HL-60 (cell line): ENCODE measurements at regions not wholly inside any gene's neighbourhood (a gene's known extent, or its start where the extent isn't known, plus 50 kb on each side); places are given as distances from the start of the nearest gene placed in this dataset.

ENCODE experiments used
- GABPA ChIP-seq: IDR thresholded peaks from 2 replicates; pipeline ENCODE4 v1.6.1; 2012; ENCODE audit warnings: low read depth
- POLR2AphosphoS5 ChIP-seq: IDR thresholded peaks from 2 replicates; pipeline ENCODE4 v1.6.1; 2012; ENCODE audit warnings: low read depth
- SPI1 ChIP-seq: IDR thresholded peaks from 2 replicates; pipeline ENCODE4 v1.6.1; 2012; ENCODE audit warnings: low read depth, mild to moderate bottlenecking, borderline replicate concordance
- TF ChIP-seq, protein P1 (sequence below): IDR thresholded peaks from one replicate; pipeline ENCODE4 v1.5.1; 2011; ENCODE audit warnings: low read length, control low read depth, inconsistent platforms; ENCODE audit not compliant: insufficient read depth
- TF ChIP-seq, protein P2 (sequence below): IDR thresholded peaks from 2 replicates; pipeline ENCODE4 v1.6.1; 2012; ENCODE audit warnings: low read depth; ENCODE audit not compliant: insufficient replicate concordance

DNA sequence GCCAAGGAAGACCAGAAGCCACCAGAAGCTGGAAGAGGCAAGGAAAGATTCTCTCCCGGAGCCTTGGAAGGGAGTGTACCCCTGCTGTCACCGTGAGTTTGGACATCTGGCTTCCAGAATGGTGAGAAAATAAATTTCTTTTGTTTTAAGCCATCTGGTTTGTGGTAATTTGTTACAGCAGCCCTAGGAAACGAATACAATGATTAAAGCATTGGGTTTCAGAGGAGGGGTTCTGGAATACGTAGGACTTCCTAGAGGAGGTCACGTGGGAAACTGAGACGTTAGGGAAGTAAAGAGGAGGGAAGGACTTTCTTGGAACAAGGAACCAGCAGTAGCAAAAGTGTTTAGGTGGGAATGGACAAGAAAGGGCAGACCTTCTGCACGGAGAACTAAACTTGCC, 377.7 kb downstream of the IL20RB start:
- TF ChIP-seq, protein P1, sequence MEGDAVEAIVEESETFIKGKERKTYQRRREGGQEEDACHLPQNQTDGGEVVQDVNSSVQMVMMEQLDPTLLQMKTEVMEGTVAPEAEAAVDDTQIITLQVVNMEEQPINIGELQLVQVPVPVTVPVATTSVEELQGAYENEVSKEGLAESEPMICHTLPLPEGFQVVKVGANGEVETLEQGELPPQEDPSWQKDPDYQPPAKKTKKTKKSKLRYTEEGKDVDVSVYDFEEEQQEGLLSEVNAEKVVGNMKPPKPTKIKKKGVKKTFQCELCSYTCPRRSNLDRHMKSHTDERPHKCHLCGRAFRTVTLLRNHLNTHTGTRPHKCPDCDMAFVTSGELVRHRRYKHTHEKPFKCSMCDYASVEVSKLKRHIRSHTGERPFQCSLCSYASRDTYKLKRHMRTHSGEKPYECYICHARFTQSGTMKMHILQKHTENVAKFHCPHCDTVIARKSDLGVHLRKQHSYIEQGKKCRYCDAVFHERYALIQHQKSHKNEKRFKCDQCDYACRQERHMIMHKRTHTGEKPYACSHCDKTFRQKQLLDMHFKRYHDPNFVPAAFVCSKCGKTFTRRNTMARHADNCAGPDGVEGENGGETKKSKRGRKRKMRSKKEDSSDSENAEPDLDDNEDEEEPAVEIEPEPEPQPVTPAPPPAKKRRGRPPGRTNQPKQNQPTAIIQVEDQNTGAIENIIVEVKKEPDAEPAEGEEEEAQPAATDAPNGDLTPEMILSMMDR, result no peak
- TF ChIP-seq GABPA (no peak), POLR2AphosphoS5 (no peak), SPI1 (no peak)
- TF ChIP-seq, protein P2, sequence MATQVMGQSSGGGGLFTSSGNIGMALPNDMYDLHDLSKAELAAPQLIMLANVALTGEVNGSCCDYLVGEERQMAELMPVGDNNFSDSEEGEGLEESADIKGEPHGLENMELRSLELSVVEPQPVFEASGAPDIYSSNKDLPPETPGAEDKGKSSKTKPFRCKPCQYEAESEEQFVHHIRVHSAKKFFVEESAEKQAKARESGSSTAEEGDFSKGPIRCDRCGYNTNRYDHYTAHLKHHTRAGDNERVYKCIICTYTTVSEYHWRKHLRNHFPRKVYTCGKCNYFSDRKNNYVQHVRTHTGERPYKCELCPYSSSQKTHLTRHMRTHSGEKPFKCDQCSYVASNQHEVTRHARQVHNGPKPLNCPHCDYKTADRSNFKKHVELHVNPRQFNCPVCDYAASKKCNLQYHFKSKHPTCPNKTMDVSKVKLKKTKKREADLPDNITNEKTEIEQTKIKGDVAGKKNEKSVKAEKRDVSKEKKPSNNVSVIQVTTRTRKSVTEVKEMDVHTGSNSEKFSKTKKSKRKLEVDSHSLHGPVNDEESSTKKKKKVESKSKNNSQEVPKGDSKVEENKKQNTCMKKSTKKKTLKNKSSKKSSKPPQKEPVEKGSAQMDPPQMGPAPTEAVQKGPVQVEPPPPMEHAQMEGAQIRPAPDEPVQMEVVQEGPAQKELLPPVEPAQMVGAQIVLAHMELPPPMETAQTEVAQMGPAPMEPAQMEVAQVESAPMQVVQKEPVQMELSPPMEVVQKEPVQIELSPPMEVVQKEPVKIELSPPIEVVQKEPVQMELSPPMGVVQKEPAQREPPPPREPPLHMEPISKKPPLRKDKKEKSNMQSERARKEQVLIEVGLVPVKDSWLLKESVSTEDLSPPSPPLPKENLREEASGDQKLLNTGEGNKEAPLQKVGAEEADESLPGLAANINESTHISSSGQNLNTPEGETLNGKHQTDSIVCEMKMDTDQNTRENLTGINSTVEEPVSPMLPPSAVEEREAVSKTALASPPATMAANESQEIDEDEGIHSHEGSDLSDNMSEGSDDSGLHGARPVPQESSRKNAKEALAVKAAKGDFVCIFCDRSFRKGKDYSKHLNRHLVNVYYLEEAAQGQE, result no peak
